ENCODE measurements at regions not wholly inside any gene's neighbourhood (a gene's known extent, or its start where the extent isn't known, plus 50 kb on each side); places are given as distances from the start of the nearest gene placed in this dataset.
"Not testable (repeated sequence)": the region's sequence is repeated elsewhere in the genome, so short reads cannot be mapped to it uniquely, and the experiment has no call there.

GRCh38 chr13:67619995-67620380 is 389.9 kb upstream of the PCDH9 start:
- DNase-seq: peak; percentile 13

- DNase-seq: no peak
Observed at GRCh38 chr13:67619351-67619994, 389.3 kb upstream of the PCDH9 start.

- no peak for DNase-seq
Observed at GRCh38 chr13:67614579-67614978, 384.4 kb upstream of the PCDH9 start.

GRCh38 chr13:67614013-67614412 is 383.9 kb upstream of the PCDH9 start:
- DNase-seq: no peak

- no peak for DNase-seq
Observed at GRCh38 chr13:67588607-67589006, 358.5 kb upstream of the PCDH9 start.

GRCh38 chr13:67577361-67577760 is 347.2 kb upstream of the PCDH9 start:
- no peak for DNase-seq

- no peak for DNase-seq
Observed at GRCh38 chr13:67574320-67575233, 344.4 kb upstream of the PCDH9 start.

- DNase-seq: no peak
Observed at GRCh38 chr13:67568205-67568604, 338.1 kb upstream of the PCDH9 start.

GRCh38 chr13:67557642-67558241 is 327.6 kb upstream of the PCDH9 start:
- DNase-seq: no peak

- no peak for DNase-seq
Observed at GRCh38 chr13:67557118-67557517, 327.0 kb upstream of the PCDH9 start.

GRCh38 chr13:67554746-67555452 is 324.8 kb upstream of the PCDH9 start:
- no peak for DNase-seq

GRCh38 chr13:67554286-67554685 is 324.1 kb upstream of the PCDH9 start:
- DNase-seq: no peak

- DNase-seq: no peak
Observed at GRCh38 chr13:67549331-67549730, 319.2 kb upstream of the PCDH9 start.

- DNase-seq: no peak
Observed at GRCh38 chr13:67538906-67539305, 308.8 kb upstream of the PCDH9 start.

GRCh38 chr13:67520886-67521285 is 290.8 kb upstream of the PCDH9 start:
- DNase-seq: no peak

- DNase-seq: no peak
Observed at GRCh38 chr13:67519356-67519755, 289.2 kb upstream of the PCDH9 start.

GRCh38 chr13:67518785-67519184 is 288.6 kb upstream of the PCDH9 start:
- DNase-seq: peak; percentile 69

GRCh38 chr13:67515895-67516294 is 285.8 kb upstream of the PCDH9 start:
- DNase-seq: peak; percentile 32

- DNase-seq: no peak
Observed at GRCh38 chr13:67509018-67509417, 278.9 kb upstream of the PCDH9 start.

GRCh38 chr13:67508275-67508674 is 278.1 kb upstream of the PCDH9 start:
- not testable (repeated sequence) for DNase-seq

- DNase-seq: no peak
Observed at GRCh38 chr13:67506407-67506806, 276.3 kb upstream of the PCDH9 start.

GRCh38 chr13:67505376-67505775 is 275.2 kb upstream of the PCDH9 start:
- DNase-seq: peak; percentile 8

- no peak for DNase-seq
Observed at GRCh38 chr13:67498948-67499347, 268.8 kb upstream of the PCDH9 start.
